ENCODE measurements at regions not wholly inside any gene's neighbourhood (a gene's known extent, or its start where the extent isn't known, plus 50 kb on each side); places are given as distances from the start of the nearest gene placed in this dataset.

- Histone ChIP-seq H3K4me3 (no peak overlapping the region), H3K27me3 (no peaks in the 10 kb centered on the region), H3K27ac (no peak overlapping the region), H3K36me3 (no peaks in the 10 kb centered on the region), H3K4me1 (peaks cover 0 to 11% (median 0%) of the 10 kb centered on the region in 4 donors), H3K9me3 (no peaks in the 10 kb centered on the region)
- DNase-seq, result no peak
- TF ChIP-seq POLR2A (IDR thresholded peaks at IDR 0.05), result no peak
- TF ChIP-seq EP300 (IDR thresholded peaks at IDR 0.05), result no peak
- TF ChIP-seq POLR2AphosphoS5 (IDR thresholded peaks at IDR 0.05), result no peak
- no peak for ATAC-seq (ENCODE audit: low FRiP score in 2 of 2)
- 66 to 79% methylated on average over 3 of the region's 3 CpGs for WGBS, 2 donors
These were observed 268.8 kb downstream of the DUSP6 start for GRCh38 chr12:89083491-89083890.

- DNase-seq, result no peak
- H3K27ac ChIP-seq, result no peak overlapping the region
- no peak overlapping the region for H3K4me3 ChIP-seq
- H3K36me3 ChIP-seq, result no peaks in the 10 kb centered on the region
- H3K4me1 ChIP-seq, result peaks cover 0 to 11% (median 0%) of the 10 kb centered on the region in 4 donors
- no peak for ATAC-seq (ENCODE audit: low FRiP score in 2 of 2)
- H3K27me3 ChIP-seq, result no peaks in the 10 kb centered on the region
- H3K9me3 ChIP-seq, result no peaks in the 10 kb centered on the region
- TF ChIP-seq POLR2AphosphoS5 (IDR thresholded peaks at IDR 0.05) (no peak), CTCF (IDR thresholded peaks at IDR 0.05) (no peak), EP300 (IDR thresholded peaks at IDR 0.05) (no peak), POLR2A (IDR thresholded peaks at IDR 0.05) (no peak)
- WGBS, 2 donors, result 83 to 85% methylated on average over 1 of the region's 1 CpG
These were observed 269.9 kb downstream of the DUSP6 start for GRCh38 chr12:89082370-89082753.

GRCh38 chr12:89081719-89082369 lies 270.5 kb downstream of the DUSP6 start:
- 57 to 65% methylated on average over 2 of the region's 2 CpGs for WGBS, 2 donors
- DNase-seq, result no peak
- no peak overlapping the region for H3K27ac ChIP-seq
- ATAC-seq (ENCODE audit: low FRiP score in 2 of 2), result no peak
- no peak overlapping the region for H3K4me3 ChIP-seq
- no peaks in the 10 kb centered on the region for H3K36me3 ChIP-seq
- TF ChIP-seq POLR2AphosphoS5 (IDR thresholded peaks at IDR 0.05) (no peak), POLR2A (IDR thresholded peaks at IDR 0.05) (no peak), EP300 (IDR thresholded peaks at IDR 0.05) (no peak), CTCF (IDR thresholded peaks at IDR 0.05) (no peak)
- H3K27me3 ChIP-seq, result no peaks in the 10 kb centered on the region
- no peaks in the 10 kb centered on the region for H3K9me3 ChIP-seq
- H3K4me1 ChIP-seq, result peaks cover 0 to 11% (median 0%) of the 10 kb centered on the region in 4 donors

- H3K27ac ChIP-seq, result no peak overlapping the region
- H3K9me3 ChIP-seq, result no peaks in the 10 kb centered on the region
- 67 to 75% methylated on average over 3 of the region's 3 CpGs for WGBS, 2 donors
- no peak overlapping the region for H3K4me3 ChIP-seq
- H3K36me3 ChIP-seq, result no peaks in the 10 kb centered on the region
- no peak for DNase-seq
- TF ChIP-seq POLR2A (IDR thresholded peaks at IDR 0.05) (no peak), POLR2AphosphoS5 (IDR thresholded peaks at IDR 0.05) (no peak), EP300 (IDR thresholded peaks at IDR 0.05) (no peak), CTCF (IDR thresholded peaks at IDR 0.05) (no peak)
- H3K4me1 ChIP-seq, result peaks cover 0 to 7% (median 0%) of the 10 kb centered on the region in 4 donors
- H3K27me3 ChIP-seq, result no peaks in the 10 kb centered on the region
- no peak for ATAC-seq (ENCODE audit: low FRiP score in 2 of 2)
These were observed 271.4 kb downstream of the DUSP6 start for GRCh38 chr12:89080793-89081465.

- H3K36me3 ChIP-seq, result no peaks in the 10 kb centered on the region
- WGBS, 2 donors, result 85 to 96% methylated on average over 2 of the region's 2 CpGs
- no peak for TF ChIP-seq POLR2AphosphoS5 (IDR thresholded peaks at IDR 0.05)
- no peak for TF ChIP-seq EP300 (IDR thresholded peaks at IDR 0.05)
- TF ChIP-seq CTCF (IDR thresholded peaks at IDR 0.05), result no peak
- no peak for TF ChIP-seq POLR2A (IDR thresholded peaks at IDR 0.05)
- H3K27me3 ChIP-seq, result no peaks in the 10 kb centered on the region
- H3K9me3 ChIP-seq, result no peaks in the 10 kb centered on the region
- H3K27ac ChIP-seq, result no peak overlapping the region
- DNase-seq (no peak), ATAC-seq (ENCODE audit: low FRiP score in 2 of 2) (no peak)
- H3K4me1 ChIP-seq, result no peaks in the 10 kb centered on the region
- no peak overlapping the region for H3K4me3 ChIP-seq
These were observed 276.3 kb downstream of the DUSP6 start for GRCh38 chr12:89075880-89076540.
